GM19468 (cell line): ENCODE measurements at regions not wholly inside any gene's neighbourhood (a gene's known extent, or its start where the extent isn't known, plus 50 kb on each side); places are given as distances from the start of the nearest gene placed in this dataset.

Experiments used
- ATAC-seq: cut with Tn5 transposase; IDR thresholded peaks from one replicate; pipeline ENCODE4 v1.9.1; 2021; ENCODE audit warnings: mild to moderate bottlenecking, moderate library complexity, moderate number of reproducible peaks; ENCODE audit not compliant: unreplicated experiment; ENCODE audit errors: extremely low read depth

DNA sequence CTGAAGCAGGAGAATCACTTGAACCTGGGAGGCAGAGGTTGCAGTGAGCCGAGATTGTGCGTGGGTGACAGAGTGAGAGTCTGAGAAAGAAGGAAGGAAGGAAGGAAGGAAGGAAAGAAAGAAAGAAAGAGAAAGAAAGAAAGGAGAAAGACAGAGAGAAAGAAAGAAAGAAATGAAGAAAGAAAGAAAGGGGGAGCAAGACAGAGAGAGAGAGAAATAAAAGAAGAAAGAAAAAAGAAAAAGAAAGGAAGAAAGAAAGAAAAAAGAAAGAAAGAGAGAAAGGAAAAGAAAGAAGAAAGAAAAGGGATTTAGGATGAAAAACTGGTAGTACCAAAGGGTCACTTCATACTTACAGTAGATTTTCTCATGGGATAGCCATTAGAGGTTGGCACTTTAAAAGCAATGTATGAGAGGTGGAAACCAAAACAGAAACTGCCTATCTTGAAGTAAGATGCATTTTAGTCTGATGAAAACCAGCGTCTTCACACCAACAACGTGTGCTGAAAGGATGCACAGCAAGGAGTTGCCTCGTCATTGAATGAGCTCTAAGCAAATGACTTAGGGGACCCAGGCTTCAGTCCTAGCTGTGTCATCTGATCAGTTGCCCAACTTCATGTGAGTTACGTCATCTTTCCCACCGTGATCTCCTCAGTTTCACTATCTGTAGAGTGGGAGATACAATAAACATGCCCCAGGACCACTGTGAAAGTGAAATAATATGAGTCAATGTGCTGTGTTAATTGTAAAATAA, 133.9 kb upstream of the NEDD9 start:
- ATAC-seq: peak; percentile 69

- no peak for ATAC-seq
Observed at GRCh38 chr6:11364971-11365397, 132.5 kb upstream of the NEDD9 start.

- ATAC-seq: no peak
Observed at GRCh38 chr6:11363881-11364576, 131.6 kb upstream of the NEDD9 start.

DNA sequence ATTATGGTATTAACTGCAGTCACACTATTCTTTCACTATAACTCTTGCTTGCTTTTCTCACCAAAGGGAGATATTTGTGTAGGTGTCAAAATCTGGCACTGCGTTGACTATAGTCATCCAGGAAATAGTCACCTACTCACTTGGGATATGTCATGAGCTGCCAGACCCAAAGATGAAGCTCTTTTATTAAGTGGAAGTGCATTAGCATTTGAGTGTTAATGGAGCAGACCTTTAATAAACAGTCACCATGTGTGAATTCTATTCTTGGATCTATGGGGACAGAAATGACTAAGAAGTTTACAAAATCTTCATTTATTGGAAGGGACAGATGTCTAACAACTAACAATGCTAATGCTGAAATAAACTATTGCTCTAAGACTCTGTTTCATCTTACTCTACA, 130.1 kb upstream of the NEDD9 start:
- no peak for ATAC-seq

DNA sequence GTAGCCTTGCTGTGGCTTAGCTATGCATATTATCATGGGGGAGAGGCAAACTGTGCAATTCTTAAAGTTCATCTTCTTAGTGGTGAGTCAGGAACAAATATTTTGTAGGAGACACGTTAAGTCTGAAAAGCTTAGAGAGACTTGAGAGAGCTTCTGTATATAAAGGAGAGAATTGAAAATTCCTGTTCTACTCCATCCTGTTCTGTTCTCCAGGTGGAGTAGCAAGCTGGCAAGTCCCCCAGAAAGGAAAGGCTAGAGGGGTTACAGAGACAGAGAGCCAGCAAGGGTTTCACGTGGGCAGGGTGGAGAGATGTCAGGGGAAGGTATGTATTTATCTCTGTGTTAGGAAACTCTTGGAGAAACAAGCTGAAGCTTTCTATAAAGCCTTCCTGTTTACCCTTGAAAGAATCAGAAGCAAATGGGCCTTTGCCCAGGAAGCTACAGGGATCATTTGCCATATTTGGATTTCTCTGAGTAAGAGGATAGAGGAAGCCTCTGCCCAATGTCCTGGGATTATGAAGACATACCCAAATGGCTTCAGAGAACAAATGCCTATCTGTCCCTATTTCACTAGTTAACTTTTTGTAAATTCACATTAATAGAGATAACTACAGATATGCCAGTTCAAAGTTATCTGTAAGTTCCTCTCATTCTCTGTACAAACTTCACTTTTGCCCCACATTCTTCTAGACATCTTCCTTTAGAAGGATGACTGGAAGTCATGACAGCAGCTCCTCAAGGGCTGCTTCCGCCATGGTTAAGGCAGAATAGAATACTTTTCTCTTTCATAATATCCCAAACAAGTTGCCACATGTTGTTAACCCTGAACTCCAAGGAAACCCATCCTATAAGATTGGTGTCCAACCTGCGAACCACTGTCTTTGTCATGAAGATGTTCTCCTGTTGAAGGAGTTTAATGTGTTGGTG, 126.7 kb upstream of the NEDD9 start:
- no peak for ATAC-seq

DNA sequence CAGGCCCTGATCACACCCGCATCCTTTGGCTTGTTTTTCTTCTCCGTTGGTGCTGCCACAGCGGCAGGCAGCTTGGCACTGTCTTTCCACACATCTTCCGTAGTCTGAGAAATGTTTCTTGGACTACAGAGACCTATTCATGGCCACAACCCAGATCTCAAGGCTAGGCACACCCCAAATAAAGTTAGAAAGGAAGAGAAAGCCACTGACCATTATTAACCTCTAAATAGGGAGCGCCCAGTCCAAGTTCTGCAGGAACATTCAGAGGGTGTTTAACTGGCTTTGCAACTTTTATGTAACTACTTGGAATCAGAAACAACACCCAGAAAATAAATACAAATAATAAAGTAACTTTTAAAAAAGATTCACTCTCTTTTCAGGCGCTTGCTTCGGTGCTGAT, 124.8 kb upstream of the NEDD9 start:
- no peak for ATAC-seq

DNA sequence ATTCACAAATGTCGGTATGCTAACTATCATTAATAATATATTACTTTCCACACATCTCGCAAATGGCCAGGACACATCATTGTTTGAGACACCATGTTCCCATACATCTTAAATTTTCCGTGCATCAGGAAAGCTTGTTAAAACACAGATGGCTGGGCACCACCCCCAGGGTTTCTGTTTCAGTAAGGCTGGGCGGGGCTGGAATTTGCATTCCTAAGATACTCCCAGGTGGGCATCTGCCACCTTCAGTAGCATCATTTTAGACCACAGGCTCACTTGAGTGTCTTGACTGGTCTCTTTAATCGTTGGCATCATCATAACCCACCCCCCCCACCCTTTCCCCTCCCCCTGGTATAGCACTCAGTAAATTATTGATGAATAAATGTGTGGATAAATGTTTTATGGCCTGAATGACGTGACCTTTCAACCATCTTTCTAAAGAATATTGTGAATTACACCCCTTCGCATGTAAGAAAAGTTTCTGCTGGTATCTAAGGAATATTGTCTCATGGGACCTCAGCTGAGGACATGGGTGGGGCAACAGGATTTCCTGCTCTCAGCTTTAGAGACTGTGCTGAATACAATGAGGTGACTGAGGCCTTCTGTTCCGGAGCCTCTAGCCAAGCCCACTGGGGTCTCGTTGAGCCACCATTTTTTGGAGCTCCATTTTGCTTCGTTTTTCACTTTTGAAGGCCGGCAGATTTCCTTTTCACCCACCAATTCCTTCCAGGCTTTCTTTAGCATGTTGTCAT, 124.1 kb upstream of the NEDD9 start:
- no peak for ATAC-seq

- no peak for ATAC-seq
Observed at GRCh38 chr6:11353921-11354389, 121.5 kb upstream of the NEDD9 start.

GRCh38 chr6:11350294-11350693, 117.8 kb upstream of the NEDD9 start:
- ATAC-seq: no peak

DNA sequence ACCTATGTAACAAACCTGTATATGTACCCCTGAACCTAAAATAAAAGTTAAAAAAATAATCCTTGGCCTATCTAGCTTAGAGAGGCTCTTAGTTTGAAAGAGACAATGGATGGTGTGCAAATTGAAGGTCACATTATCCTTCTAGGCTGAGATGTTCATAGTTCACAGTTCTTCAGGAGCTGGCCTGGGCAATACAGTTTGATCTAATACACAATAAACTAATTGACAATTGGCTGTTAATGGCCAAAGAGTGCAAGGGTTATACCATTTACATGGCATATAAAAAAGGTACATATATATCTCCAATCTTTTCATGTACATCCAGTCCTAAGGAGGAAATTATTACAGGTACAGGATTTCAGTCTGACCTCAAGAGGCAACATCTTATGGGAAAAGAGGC, 117.4 kb upstream of the NEDD9 start:
- no peak for ATAC-seq

GRCh38 chr6:11346516-11346915, 114.0 kb upstream of the NEDD9 start:
- ATAC-seq: no peak

- ATAC-seq: no peak
Observed at GRCh38 chr6:11345536-11345935, 113.1 kb upstream of the NEDD9 start.

DNA sequence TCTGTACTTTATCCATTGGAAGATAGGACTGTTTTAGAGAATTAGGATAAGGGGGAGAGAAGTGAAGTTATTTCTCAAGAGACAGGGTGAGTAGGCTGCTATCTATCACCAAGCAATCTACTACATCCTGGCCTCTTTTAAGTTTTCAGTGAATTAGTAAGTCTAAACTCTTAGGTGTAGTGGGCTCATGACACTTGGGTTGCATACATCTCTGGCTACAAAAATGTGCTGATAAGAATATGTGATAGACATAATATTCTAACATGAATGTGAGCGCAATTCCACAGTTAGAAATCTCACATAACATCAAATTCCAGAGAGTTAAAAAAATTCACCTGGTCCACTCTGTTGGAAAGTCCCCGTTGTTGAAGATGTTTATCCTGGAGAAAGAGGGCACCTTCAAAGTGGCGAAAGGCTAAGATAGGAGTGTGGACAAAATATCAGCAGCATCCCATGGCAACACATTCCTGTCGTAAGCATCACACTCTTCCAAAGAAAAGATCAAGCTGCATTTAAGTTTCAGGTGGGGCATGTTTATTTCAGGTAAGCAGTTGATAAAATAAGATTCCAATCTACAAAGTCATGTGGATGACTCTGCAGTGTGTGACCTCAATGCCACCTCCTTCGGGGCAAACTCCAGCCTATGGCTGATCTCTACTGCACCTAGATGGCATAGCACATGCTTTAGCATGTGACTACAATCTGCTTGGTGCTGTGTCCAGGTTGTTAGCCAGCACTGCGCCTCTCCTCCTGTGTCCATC, 111.7 kb upstream of the NEDD9 start:
- ATAC-seq: no peak

DNA sequence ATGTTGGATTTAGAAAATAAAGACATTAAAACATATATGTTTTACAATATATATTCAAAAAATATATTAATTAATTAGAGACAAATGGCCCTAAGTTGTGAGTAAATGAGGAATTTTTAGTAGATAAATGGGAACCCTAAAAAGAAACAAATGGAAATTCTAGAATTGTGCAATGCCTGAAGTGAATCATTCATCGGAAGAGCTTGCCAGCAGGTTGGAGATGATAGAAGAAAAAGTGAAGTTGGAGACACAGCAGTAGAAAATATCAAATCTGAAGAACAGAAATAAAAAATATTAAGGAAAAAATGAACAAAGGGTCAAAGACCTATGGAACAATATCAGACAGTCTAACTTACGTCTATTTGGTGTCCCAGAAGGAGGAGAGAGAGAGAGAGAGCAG, 109.4 kb upstream of the NEDD9 start:
- ATAC-seq: no peak

GRCh38 chr6:11341303-11341702, 108.8 kb upstream of the NEDD9 start:
- ATAC-seq: no peak

DNA sequence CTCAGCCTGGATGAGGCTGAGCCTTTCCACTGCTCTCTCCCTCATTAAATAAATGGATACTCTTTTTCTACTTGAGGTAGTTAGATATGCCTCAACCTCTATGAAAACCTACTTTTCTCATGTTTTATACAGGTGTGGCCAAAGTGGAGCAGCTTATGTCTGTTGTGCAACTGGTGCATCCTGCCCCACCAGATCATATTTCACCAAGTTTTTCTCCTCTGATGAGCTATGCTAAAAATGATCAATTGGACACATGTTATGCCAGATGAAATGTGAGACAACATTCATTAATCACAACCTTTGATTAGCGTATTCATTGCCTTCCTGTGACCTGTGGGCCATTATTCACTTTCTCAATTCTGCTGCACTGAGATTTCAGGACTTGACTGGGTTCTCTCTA, 106.9 kb upstream of the NEDD9 start:
- no peak for ATAC-seq

DNA sequence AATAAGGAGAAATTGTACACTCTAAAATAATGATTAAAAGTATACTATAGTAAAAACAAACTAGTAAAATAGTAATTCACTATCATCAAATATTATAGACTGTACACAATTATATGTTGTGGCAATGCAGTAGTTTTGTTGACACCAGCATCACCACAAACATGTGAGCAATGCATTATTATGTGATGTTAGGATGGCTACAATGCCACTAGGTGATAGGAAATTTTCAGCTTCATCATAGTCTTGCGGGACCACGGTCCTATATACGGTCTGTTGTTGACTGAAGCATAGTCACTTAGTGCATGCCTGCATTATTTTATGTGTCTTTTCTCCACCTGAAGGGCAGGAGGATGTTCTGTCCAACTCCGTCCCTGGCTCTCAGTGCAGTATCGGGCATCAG, 104.8 kb upstream of the NEDD9 start:
- ATAC-seq: no peak

DNA sequence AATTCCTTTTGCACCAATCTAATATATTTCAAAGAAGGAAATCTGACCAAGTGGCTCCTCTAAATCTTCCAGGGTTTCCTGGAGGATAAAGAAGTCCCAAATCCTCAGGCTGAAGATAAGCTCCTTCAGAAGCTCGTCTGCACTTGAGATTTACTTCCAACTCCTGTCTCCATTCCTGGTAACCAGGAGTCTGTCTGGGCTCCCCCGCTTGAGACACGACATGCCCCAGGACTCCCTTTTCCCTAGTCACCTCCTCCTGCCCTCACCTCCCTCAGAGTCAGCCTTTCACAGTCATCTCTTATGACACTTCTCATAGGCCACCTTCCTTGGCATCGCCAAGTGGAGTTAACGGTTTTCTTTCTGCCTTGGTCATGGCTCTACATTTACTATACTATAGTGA, 103.4 kb upstream of the NEDD9 start:
- no peak for ATAC-seq

DNA sequence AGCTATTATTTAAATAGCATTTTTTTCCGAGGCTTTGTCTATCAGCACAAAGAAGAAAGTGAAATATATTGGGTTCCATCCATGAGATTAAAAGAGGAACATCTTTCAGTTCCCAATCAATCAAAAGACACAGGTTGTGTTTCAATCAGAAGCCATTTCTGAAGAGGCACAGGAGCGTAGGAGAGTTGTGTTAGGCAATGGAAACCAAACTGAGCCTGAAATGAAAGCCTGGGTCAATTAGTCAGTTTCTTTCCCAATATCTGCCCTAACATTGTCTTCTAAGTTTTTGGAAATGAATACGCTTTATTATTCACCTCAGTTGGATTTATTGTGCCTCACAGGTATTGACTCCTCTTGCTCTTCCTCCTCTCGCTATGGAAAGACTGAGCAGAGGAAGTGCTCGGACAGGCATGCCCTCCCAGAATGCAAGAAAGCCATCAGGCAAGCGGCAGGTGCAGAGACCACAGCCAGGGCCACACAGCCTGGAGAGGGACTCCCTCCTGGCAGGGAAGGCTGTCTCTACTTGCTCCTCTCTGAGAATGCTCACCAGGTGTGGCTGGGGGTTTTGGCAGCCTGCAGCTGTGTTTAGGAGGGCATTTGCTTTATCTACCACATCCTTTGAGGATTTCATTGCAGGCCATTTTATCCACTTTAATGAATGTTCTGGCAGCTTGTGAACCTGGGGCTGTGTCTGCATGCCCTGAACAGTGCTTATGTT, 100.8 kb upstream of the NEDD9 start:
- no peak for ATAC-seq
